GM19238 (cell line): ENCODE measurements at regions not wholly inside any gene's neighbourhood (a gene's known extent, or its start where the extent isn't known, plus 50 kb on each side); places are given as distances from the start of the nearest gene placed in this dataset.

Experiments
- DNase-seq: peaks from one replicate; pipeline ENCODE4 v3.0.0; 2011; ENCODE audit warnings: low spot score; ENCODE audit not compliant: insufficient read length

DNA sequence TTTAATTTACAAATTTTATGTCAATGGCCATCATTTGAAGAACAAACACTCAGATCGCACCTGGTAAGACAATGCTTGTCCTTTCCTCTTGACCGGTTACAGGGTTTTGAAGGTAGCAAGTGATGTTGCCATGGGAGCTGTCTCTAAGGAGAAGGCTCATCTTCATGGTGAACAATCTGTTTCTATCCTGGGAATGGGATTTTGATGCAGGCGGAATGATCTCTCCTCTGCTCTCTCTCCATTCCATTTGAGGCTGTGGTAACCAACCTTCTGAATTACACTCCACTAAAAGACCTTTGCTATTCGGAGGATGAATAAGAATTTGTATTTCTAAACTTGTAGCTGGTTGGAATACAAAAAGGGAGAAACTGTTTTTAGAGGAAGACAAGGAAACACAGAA lies 57.9 kb upstream of the SLC5A9 start:
- no peak for DNase-seq

DNA sequence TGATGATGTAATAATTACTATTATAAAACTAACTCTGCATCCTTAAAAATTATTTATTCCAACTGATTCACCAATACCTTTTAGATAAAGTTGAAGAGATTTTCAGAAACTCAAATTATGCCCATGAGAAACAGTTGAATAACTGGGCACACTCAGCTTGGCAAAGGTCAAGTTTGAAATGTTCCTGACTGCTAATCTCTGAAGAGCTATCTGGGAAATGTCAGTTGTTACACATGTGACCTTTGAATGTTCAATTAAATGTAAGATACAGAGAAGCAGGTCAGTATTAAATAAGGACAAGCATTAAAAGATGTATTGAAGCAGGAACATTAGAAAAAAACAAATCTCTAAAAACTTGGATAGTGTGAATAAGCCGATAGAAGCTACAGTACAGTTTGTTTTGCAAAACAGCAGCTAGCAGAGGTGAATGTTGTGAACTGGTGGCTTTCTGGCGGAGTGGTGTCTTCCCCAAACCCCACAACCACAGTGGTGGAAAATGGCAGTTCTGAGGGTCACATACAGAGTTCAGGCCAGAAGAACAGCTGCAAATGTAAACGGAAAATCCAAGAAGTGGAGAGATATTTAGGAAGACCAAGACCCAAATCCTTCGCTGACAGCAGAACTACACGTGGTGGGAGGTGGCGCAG lies 61.9 kb upstream of the SLC5A9 start:
- DNase-seq = no peak

DNA sequence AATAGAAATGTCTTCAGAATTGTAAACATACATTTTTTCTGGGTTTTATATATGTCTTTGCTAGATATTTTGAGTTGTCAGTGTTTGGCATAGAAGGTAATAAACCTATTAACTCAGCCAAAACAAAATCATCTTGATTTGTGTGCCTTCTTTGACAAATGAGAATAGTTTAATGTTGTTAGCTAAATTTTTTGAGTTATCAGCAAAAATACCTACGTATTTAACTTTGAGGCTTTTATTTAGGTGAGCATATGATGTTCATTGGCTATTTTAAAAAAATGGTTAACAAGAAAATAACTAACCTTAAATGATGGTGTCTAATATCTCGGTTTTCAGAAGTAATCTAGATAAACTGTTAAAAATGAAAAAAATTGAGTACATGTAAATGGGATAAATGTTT lies 83.2 kb upstream of the SLC5A9 start:
- DNase-seq = no peak

DNA sequence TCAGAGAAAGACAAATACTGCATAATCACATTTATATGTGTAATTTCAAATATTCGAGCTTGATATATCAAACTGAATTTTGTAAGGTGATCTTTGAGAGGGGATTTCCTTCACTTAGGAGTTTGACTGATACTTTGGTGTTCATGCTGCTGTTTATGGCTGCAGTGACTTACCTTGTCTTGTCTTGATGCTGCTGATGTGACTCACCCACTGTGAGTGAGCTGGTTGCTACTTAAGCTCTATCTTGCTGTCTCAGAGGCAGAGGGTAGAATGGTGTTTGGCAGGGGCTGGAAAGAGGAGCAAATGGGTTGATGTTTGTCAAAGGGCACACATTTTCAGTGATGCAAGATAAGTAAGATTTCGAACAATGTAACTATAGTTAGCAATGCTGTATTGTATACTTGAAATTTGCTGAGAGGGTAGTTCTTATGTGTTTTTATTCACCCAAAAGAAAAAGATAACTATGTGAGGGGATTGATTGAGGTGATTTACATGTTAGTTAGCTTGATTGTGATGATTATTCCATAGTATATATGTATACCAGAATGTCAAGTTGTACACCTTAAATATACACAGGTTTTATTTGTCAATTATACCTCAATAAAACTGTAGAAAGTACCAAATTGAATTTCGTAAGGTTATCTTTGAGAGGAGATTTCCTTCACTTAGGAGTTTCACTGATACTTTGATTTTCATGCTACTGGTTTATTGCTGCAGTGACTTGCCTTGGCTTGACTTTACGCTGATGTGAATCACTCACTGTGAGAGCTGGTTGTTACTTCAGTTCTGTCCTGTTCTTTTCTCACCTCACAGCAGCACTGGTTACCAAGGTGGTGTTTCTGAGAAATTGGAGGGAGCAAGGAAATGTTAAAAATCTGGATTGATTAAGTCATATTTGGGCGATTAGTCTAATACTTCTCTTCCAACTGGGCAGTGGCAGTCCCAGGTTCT lies 94.5 kb upstream of the SLC5A9 start:
- no peak for DNase-seq

DNA sequence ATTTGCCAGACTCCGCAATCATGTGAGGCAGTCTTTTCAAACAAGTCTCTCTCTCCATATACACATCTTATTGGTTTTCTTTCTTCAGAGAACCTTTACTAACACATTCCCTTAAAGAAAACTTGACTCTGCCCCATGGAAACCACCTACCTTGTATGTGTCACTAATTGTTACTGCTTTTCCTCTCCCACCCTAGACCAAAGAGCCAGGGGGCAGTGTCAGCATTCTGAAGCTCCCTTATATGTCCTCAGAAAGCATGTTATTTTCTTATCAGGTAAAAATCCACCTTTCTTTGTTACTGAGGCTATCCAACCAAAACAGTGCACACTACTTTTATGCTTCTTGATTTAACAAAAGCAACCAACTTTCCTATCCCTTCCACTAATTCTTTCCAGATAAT lies 98.9 kb upstream of the SLC5A9 start:
- DNase-seq = no peak

DNA sequence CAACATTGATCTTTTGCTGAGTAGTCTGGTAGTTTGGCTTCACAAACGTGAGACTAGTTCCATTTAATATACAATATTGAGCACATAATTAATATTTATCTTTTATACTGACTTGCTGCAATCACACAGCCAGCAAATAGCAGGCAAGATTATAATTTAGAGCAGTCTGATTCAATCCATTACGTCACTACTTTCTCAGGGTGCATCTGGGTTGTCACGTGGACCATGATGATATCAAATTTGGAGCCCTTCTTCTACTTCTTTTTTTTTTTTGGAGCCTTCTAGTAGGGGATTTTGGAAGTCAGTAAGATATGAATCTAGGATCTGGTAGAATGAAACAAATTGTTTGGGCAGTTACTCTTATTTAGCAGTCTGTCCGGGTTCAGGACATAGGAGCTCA lies 100.6 kb upstream of the SLC5A9 start:
- DNase-seq = no peak

DNA sequence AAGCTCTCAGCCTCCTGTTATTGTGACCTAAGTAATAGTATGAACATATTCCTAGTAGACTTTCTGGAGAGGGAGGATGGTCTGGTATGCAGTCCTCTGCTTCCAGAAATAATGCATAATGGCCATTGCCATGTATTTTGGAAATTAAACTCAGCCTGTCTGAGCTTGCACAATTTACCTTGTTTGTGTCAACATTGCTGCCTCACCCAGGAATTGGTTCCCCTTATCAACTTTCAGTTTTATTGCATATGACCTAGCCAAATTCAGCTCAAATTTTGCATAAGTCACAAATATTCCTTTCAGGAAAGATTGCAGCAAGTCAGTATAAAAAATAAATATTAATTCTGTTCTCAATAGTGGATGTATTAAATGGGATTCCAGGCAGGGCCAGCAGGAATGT lies 101.9 kb upstream of the SLC5A9 start:
- DNase-seq = no peak

DNA sequence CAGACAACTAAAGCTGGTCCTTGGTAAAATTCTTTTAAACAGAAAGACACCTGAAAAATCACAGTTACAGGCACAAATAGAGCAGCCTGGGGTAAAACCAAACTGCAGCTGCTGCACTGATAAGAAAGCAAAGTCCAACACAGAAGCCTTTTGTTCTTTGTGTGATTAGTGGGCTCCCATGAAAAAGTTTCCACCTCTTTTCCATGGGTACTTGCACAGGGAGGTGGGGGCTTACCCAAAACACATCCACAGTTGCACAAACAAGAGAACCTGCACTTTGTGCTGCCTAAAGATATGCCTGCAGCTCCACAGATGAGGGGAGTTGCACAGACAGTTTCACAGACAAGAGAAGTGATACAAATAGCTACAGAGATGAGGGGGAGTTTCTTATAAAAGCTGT lies 106.7 kb upstream of the SLC5A9 start:
- no peak for DNase-seq

DNA sequence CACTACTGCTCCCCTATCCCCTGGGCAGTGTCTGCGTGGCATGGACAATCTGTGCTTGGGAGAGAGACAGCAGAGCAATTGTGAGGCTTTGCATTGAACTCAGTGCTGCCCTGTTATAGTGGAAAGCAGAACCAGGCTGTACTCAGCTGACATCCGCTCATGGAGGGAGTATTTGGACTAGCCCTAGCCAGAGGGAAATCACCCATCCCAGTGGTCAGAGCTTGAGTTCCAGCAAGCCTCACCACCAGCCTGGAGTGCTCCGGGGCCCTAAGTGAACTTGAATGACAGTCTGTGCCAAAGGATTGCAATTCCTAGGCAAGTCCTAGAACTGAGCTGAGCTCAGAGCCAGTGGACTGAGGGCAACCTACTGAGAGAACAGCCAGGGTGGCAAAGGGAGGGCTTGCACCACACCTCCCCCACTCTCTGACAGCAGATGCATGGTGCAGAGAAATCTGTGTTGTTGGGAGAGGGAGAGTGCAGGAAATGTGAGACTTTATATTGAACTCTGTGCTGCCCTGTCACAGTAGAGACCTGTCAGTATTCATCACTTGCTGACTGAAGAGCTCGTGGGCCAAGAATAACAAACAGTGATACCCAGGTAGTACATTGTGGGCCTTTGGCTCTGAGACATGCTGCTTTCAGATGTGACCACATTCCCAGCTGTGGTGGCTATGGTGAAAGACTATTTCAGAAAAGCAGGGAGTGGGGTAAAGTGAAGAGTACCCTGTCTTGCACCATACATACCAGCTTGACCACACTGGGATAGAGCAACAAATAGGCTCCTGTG lies 107.7 kb upstream of the SLC5A9 start:
- DNase-seq = no peak

DNA sequence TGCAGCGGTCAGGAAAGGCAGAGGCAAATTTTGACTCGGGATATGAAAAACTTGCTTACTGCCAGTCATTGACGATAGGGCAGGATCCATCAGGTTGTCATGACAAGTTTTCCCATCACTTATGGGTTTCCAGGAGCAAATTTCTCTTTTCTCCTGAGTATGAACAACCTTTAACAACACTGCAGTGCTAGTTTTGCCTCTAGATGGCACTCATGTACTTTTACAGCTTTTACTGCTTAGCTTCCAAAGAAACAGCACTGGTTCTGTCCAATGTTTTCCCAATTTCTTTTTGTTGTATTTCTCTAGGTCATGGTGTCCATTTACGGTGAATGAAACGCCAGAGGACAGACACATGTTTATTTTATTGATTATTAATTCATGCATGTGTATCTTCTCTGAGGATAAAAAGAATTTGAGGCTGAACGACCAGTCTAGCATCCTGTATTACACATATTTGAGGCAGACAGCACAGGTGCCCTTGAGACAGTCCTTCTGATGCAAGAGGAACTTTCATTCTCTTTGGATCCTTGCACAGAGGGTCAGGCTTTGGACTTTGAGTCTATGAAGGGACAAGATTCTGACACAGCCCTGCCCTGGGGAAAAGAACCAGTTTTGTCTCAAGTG lies 112.3 kb upstream of the TRABD2B start:
- DNase-seq = no peak

DNA sequence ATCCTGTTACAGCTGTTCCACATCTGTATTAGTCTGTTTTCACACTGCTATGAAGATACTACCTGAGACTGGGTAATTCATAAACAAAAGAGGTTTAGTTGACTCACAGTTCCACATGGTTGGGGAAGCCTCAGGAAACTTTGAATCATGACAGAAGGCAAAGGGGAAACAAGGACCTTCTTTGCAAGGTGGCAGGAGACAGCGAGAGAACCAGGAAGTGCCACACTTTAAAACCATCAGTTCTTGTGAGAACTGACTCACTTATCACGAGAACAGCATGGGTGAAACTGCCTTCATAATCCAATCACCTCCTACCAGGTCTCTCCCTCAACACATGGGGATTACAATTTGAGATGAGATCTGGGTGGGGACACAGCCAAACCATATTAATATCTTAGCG lies 110.3 kb upstream of the TRABD2B start:
- no peak for DNase-seq

DNA sequence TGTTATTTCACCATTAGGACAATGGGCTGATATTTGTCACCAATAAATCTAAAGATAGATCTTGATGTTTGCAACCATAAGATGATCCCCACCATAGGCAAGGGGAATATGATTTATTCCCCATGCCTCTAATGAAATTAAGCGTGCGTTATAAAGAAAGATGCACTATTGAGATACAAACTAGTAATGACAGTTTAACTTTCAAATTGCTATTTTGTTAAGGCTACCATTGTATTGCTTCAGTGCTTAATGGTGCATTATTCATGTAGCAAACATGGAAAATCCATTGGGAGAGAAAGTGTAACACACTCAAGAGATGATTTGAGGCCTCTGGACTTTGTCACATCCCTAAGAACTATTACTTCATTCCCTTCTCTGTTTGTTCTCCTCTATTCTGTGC lies 108.9 kb upstream of the TRABD2B start:
- DNase-seq = no peak

DNA sequence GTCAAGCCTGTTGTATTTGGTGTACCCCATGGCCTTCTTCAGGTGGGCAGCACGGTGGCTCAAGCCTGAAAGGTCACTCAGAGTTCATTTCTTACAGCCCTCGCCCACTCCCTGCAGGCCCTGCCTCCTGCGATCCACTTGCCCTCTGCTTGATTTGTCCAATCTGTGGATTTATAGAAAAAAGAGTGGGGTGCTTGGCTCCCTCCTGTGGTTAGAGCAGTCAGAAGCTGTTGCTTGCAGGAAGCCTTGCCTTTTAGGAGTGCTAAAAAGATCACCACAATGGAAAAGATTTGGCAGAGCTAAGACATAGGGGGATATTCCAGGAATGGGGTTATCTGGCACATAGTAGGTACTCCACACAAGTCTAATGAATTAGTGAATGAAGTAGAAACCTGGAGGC lies 108.0 kb upstream of the TRABD2B start:
- DNase-seq = no peak

DNA sequence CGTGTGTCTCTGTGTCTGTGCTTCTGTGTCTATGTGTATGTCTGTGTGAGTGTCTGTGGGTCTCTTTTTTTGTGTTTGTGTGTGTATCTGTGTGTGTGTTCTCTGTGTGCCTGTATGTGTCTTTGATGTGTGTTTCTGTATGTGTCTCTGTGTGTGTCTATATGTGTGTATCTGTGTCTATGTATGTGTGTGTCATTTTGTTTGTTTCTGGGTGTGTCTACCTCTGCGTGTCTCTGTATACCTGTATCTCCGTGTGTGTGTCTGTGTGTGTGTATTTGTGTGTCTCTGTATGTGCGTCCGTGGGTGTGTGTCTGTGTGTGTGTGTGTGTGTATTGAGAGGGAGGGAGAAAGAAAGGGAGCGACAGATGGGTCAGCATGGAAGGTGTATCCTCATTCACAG lies 106.3 kb upstream of the TRABD2B start:
- DNase-seq = no peak

DNA sequence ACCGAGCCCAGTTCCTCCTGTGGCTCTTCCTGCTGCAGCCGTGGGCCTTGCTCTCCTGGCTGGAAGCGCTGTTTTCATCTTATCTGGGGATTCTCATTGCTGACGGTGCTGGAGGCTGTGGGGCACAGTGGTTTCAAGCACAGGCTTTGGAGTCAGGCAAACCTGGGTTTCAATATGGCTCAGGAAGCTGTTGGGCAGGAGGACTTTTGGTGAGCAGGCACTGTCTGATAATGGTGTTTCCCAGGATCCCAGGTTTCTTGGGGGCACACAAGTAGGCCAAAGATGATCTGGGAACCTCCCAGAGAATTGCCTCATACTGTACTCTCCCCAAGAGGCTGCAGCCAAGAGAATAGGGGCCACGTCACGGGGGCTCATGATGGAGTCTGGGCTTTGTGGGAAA lies 105.6 kb upstream of the TRABD2B start:
- DNase-seq = no peak

DNA sequence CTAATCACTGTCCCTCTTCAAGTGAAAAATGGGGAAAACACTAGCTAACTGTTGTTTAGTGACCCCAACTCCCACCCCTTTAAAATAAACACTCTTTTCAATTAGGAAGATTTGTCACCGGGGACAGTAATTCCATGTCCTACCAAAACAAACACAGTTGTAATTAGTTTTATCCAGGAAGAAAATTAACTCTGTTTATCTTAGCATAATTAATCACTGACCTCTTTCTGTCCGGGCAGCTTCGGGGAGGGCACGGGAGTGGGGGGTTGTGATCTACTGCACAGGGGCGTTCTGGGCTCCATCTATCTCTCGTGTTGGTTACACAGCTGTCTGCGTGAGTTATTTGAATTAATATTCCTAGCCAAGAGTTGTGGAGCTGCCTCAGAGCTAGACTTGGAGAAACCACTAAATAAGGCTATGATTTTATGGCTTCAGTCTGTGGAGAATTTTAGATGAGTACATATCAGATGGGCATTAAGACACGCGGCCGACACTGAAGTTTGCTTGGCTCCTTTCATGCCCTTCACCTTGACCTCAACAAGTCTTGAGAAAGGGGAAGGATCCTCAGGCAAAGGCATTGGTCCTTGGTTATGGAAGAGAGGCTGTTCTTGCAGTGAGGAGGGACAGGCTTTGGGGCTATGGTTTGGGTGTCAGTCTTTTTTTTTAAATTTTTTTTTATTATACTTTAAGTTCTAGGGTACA lies 102.0 kb upstream of the TRABD2B start:
- no peak for DNase-seq

DNA sequence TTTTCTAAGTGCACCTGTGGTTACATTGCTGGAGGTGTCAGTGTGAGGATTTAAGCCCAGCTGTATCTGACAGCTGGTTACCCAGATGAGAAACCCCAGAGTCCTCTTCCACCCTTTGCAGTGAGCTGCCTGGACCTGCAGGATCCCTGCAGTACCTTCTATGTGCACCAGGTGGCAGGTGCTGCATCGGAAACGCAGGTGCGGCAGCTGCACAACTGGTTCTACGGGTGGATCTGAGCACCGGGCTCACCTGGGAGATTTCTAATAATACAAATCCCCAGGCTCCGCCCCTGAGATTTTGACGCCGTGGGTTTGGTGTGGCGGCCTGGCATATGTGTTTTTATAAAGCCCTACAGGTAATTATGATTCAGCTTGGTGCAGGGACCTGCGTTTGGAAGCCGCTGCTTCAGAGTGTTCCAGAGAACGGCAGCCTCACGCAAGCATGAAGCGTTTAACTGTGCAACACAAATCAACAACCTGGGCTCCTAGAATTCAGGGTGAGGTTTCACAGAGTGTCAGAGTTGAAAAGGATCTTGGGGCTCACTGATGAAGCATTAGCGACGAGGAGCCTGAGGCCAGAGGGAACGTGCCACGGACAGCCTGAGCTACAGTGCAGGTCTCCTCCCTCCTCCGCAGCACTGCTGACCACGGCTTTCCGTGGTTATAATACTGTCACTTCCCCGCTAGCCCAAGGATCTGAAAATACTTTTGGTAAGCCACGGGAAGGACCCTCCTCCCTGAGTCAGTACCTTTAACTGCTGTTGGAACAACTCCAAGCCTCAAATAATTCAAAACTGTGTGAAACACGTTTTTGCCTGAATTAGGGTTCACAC lies 96.7 kb upstream of the TRABD2B start:
- peak; percentile 73 for DNase-seq

DNA sequence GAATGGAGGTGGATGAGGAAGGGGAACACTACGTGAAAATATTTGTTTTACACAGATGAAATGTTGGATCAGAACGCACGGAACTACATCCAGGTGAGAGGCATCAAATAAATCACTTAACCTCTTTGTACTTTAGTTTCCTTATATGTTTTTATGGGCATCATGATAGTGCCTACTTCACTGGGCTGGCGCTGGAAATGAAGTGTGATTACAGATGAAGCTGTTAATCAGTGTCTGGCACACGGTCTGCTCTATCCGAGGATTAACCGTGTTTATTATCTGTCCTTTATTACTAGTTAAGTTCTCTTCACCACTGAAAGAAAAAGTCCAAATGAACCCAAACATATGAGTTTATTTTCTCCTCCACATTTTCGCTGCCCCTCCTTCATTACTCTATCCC lies 96.0 kb upstream of the TRABD2B start:
- no peak for DNase-seq

DNA sequence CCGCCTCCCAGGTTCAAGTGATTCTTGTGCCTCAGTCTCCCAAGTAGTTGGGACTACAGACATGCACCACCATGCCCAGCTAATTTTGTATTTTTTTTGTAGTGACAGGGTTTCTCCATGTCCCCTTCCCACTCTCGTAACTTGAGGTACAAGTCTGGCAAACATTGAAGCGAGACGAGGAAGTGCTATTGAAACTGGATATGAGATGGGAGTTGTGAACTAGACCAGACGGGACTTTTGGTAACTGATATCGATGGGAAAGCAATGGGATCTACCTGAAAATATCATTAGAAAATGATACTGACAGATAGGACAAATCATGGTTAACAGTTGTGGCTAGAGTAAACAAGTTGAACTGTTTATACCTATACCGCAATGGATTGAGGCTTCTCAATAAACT lies 95.2 kb upstream of the TRABD2B start:
- no peak for DNase-seq

DNA sequence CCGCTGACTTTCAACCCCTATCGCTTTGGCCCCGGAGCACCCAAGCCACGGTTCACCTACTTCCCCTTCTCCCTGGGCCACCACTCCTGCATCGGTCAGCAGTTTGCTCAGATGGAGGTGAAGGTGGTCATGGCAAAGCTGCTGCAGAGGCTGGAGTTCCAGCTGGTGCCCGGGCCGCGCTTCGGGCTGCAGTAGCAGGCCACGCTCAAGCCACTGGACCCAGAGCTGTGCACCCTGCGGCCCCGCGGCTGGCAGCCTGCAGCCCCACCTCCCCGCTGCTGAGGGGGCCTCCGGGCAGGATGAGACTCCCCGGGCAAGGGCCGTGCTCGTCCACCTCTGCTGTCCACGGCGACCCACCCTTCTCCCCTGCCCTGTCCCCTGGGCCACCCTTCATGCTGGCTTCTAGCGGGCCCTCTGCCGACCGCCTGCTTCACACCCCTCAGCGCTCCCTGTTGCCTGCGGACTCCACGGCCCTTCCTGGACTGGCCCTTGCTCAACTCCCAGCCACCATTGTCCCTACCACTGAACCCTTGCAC lies 92.2 kb upstream of the TRABD2B start:
- DNase-seq = no peak
